ENCODE measurements at regions not wholly inside any gene's neighbourhood (a gene's known extent, or its start where the extent isn't known, plus 50 kb on each side); places are given as distances from the start of the nearest gene placed in this dataset.
A peak's percentile ranks its signal among the peaks of the same experiment; 100 is the strongest.

DNA sequence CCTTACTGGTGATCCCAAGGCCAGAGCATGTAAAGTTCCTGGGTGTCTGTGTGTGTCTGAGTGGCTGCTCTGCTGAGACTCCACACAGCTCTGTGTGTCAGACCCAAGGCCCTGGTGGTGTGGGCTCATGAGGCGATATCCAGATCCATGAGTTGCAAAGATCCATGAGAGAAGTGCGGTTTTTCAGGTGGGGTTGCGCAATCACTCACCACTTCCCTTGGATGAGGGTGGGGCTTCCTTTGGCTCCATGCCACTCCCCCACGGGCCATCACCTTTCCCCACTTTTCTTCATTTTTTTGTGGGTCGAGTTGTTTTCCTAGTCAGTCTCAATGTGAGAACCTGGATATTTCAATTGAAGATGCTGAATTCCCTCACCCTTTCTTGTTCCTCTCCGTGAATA, 179.2 kb downstream of the PCDH11X start:
- 0 out of 2 replicates have a peak, but pooled peaks have one; percentile 27 for TF ChIP-seq CEBPB (IDR thresholded peaks at IDR 0.05)

Data from Ishikawa (cell line).